ENCODE measurements at regions not wholly inside any gene's neighbourhood (a gene's known extent, or its start where the extent isn't known, plus 50 kb on each side); places are given as distances from the start of the nearest gene placed in this dataset.
"Not testable (repeated sequence)": the region's sequence is repeated elsewhere in the genome, so short reads cannot be mapped to it uniquely, and the experiment has no call there.

DNA sequence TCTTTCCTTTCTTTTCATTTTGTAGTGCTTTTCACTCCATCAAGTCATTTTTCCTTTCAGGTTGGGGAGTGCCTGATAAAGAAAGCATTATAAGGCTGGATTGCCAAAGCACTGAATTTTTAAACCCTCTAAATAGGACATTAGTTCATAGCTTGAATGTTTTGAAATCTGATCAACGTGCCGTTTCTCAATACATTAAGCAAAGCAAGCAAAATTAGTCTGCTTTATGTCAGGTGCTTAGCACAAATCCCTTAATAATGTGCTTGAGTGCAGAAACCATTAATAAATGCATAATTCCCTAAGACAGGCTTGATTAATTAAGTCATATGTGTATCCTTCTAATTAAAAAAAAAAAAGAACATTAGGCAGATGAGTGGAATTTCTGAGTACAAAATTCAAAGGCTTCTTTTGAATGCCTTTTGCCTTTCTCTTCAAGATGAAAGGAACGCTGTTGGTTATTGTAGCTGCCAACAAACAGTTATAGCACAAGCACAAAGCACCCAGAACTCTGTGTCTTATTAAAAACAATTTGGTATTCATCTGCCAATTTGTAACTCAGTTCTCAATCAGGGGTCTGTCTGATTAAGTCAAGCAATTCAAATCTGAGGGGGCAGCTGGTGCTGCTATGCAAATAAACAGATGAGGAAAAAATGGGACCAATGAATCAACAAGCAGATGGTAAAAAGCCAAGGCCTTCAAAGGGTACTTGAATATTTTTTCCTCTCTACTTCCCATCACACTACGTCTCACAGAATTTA lies 233.7 kb downstream of the TLE1 start:
- no peaks in the 10 kb centered on the region for H3K36me3 ChIP-seq (ENCODE audit: insufficient read depth, low read length)
- H3K4me3 ChIP-seq (ENCODE audit: low read length) = no peak overlapping the region
- H3K9me3 ChIP-seq (ENCODE audit: low read length) = no peaks in the 10 kb centered on the region
- H3K27me3 ChIP-seq (ENCODE audit: insufficient read depth, low read length) = no peaks in the 10 kb centered on the region
- H3K4me1 ChIP-seq (ENCODE audit: insufficient read depth, low read length) = peaks cover 16% of the 10 kb centered on the region
- H2AFZ ChIP-seq (ENCODE audit: low read depth, low read length) = no peak overlapping the region

DNA sequence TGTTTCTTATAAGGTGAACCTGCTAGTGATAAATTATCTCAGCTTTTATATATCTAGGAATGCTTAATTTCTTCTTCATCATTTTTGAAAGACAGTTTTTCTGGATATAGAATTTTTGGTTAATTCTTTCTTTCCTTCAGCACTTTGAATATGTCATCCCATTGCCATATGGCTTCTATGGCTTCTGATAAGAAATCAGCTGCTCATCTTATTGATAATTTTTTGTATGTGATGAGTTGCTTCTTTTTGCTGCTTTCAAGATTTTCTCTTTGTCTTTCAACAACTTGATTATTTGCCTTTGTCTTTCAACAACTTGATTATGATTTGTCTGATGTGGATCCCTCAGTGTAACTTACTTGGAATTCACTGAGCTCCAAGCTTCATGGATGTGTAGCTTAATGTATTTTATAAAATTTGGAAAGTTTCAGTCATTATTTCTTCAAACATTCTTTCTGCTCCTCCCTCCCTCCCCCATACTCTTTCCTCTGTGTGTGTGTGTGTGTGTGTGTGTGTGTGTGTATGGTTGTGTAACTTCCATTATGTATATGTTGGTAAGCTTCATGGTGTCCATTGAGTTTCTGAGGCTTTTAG lies 243.9 kb downstream of the TLE1 start:
- no peaks in the 10 kb centered on the region for H3K36me3 ChIP-seq (ENCODE audit: insufficient read depth, low read length)
- H3K4me1 ChIP-seq (ENCODE audit: insufficient read depth, low read length) = no peaks in the 10 kb centered on the region
- peaks cover 2% of the 10 kb centered on the region for H3K9me3 ChIP-seq (ENCODE audit: low read length)
- H3K27me3 ChIP-seq (ENCODE audit: insufficient read depth, low read length) = no peaks in the 10 kb centered on the region
- no peak overlapping the region for H3K4me3 ChIP-seq (ENCODE audit: low read length)
- H2AFZ ChIP-seq (ENCODE audit: low read depth, low read length) = no peak overlapping the region

DNA sequence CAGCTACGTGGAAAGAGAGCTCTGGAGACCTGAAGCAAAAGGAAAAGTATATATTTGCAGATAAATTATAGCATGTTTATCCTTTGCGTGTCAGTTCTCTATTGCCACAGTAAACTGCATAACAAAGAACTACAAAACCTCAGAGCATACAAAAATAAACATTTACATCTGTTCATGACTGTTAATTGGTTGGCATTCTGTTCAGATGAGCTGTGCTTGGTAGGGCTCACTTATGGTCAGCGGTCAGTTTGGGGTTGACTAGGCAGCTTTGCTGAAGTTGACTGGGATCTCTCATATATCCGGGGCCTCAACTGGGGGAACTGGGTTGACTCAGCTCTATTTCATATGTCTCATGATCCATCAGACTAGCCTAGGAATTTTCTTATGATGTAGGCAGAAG lies 257.7 kb downstream of the TLE1 start:
- Histone ChIP-seq H3K9me3 (ENCODE audit: low read length) (peaks cover 3% of the 10 kb centered on the region), H3K27me3 (ENCODE audit: insufficient read depth, low read length) (no peaks in the 10 kb centered on the region), H3K36me3 (ENCODE audit: insufficient read depth, low read length) (no peaks in the 10 kb centered on the region), H3K4me3 (ENCODE audit: low read length) (no peak overlapping the region), H3K4me1 (ENCODE audit: insufficient read depth, low read length) (no peaks in the 10 kb centered on the region), H2AFZ (ENCODE audit: low read depth, low read length) (no peak overlapping the region)

DNA sequence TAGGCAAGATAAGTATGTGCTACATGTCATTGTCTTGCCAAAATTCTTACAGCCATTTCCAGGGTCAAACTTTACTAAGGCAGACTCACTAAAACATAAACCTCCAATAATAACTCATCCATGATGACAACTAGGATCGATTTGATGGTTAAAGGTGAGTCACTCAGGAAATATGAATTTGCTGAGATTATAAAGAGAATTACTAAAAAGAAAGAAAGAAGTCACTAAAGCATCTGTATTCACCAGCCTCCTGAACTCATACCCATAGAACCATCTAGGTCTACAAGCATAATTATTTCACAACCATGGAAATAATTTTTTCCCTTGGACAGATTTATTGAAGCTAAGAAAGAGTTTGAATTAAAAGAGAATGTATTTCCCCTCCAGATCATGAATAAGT lies 258.6 kb downstream of the TLE1 start:
- Histone ChIP-seq H3K9me3 (ENCODE audit: low read length) (peaks cover 3% of the 10 kb centered on the region), H3K4me3 (ENCODE audit: low read length) (no peak overlapping the region), H3K27me3 (ENCODE audit: insufficient read depth, low read length) (no peaks in the 10 kb centered on the region), H3K36me3 (ENCODE audit: insufficient read depth, low read length) (no peaks in the 10 kb centered on the region), H3K4me1 (ENCODE audit: insufficient read depth, low read length) (no peaks in the 10 kb centered on the region), H2AFZ (ENCODE audit: low read depth, low read length) (no peak overlapping the region)

DNA sequence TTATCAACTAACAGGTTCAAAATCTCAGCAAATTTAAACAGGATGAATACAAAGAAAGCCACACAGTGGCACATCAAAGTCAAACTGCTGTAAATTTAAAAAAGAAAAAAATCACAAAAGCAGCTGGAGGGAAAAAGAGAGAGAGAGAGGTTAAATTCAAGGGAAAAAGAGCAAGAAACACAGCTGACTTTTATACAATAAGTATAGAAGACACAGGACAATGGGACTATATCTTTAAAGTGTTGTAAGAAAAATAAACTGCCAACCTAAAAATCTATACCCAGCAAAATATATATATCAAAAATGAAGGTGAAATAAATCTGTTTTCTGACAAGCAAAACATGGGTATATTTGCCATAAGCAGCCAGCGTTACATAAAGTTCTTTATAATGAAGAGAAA lies 261.5 kb downstream of the TLE1 start:
- Histone ChIP-seq H3K9me3 (ENCODE audit: low read length) (peaks cover 3% of the 10 kb centered on the region), H3K4me3 (ENCODE audit: low read length) (no peak overlapping the region), H3K27me3 (ENCODE audit: insufficient read depth, low read length) (no peaks in the 10 kb centered on the region), H3K36me3 (ENCODE audit: insufficient read depth, low read length) (no peaks in the 10 kb centered on the region), H2AFZ (ENCODE audit: low read depth, low read length) (no peak overlapping the region), H3K4me1 (ENCODE audit: insufficient read depth, low read length) (no peaks in the 10 kb centered on the region)

DNA sequence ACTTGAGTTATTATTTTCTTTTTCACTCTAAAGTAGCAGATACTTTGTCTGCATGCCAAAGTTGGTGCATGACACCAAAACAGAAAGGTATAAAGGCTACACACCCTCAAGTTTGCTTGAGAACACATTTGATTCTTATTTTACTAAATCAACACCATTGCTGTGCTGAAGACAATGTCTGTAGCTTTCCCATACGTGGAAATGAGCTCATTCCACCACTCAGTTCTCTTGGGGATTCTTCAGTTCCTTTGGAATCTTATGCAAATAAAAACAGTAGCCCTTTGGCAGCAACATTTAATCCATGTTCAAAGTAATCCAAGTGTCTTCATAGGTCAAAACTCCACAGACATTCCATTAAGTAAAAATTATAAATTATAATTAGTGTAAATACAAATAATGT lies 264.9 kb downstream of the TLE1 start:
- peaks cover 3% of the 10 kb centered on the region for H3K9me3 ChIP-seq (ENCODE audit: low read length)
- H2AFZ ChIP-seq (ENCODE audit: low read depth, low read length) = no peak overlapping the region
- no peaks in the 10 kb centered on the region for H3K36me3 ChIP-seq (ENCODE audit: insufficient read depth, low read length)
- H3K27me3 ChIP-seq (ENCODE audit: insufficient read depth, low read length) = no peaks in the 10 kb centered on the region
- H3K4me3 ChIP-seq (ENCODE audit: low read length) = no peak overlapping the region
- H3K4me1 ChIP-seq (ENCODE audit: insufficient read depth, low read length) = no peaks in the 10 kb centered on the region

DNA sequence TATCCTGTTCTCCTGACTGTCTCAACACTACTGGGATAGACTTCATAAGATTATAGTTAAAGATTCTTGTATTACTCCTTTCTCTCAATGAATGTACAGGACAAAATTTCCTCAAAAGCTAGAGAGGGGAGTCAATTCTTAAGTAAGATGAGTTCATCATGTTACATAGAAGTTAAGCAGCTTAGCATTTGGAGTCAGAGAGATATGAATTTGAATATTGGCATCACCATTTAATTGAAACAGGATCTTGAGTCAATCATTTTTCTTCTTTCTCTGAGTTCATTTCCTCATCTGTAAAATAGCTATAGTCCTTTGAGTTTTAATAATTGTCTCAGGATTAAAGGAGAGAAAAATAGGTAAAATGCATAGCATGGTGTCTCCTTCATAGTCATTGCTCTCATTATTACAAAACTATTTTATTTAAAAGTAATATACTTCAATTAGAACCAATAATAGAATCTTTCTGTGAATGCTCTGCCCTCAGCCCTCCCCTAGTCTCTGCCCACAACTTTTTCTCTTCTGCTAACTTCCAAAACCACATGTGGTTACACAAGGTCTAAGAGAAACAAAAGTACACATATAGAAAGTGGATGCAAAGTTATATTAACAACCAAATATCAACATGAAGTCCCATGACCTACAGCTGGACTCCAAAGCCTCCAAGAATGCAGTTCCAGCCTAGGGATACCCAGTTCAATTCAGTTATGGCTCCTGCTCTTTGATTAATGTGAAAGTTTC lies 265.6 kb downstream of the TLE1 start:
- no peaks in the 10 kb centered on the region for H3K27me3 ChIP-seq (ENCODE audit: insufficient read depth, low read length)
- no peaks in the 10 kb centered on the region for H3K36me3 ChIP-seq (ENCODE audit: insufficient read depth, low read length)
- no peak overlapping the region for H2AFZ ChIP-seq (ENCODE audit: low read depth, low read length)
- no peak overlapping the region for H3K4me3 ChIP-seq (ENCODE audit: low read length)
- H3K4me1 ChIP-seq (ENCODE audit: insufficient read depth, low read length) = no peaks in the 10 kb centered on the region
- H3K9me3 ChIP-seq (ENCODE audit: low read length) = peaks cover 3% of the 10 kb centered on the region

DNA sequence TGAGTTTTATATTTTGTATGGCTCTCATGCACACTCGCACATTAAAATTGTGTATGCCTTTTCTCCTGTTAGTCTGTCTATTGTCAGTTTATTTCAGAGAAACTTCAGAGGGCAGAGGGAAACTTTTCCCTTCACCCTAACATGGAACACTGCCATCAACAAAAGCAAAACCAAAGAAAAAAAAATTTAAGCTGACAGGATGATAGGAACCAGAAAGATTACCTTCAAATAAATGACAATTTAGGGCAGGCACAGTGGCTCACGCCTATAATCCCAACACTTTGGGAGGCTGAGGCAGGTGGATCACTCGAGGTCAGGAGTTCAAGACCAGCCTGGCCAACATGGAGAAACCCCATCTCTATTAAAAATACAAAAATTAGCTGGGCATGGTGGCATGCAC lies 268.3 kb downstream of the TLE1 start:
- H3K4me1 ChIP-seq (ENCODE audit: insufficient read depth, low read length); H3K9me3 ChIP-seq (ENCODE audit: low read length); H3K36me3 ChIP-seq (ENCODE audit: insufficient read depth, low read length); H3K4me3 ChIP-seq (ENCODE audit: low read length); H2AFZ ChIP-seq (ENCODE audit: low read depth, low read length); H3K27me3 ChIP-seq (ENCODE audit: insufficient read depth, low read length): not testable (repeated sequence)

DNA sequence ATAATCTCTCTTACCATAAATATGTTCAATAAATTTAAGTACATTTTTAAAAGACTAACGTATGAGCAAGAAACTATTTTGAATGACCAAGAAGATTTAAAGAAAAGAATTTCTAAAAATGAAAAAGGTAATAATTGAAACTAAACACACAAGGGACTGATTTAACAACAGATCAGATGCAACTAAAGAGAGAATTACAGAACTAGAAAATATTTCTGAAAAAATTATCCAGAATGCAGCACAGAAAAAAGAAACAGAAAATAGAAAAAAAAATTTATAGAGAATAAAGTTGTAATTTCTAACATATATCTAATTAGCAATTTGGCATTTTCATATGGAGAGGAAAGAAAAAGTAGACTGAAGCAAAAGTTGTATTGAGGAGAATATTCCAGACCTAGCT lies 269.3 kb downstream of the TLE1 start:
- Histone ChIP-seq H2AFZ (ENCODE audit: low read depth, low read length) (no peak overlapping the region), H3K4me3 (ENCODE audit: low read length) (no peak overlapping the region), H3K9me3 (ENCODE audit: low read length) (no peaks in the 10 kb centered on the region), H3K4me1 (ENCODE audit: insufficient read depth, low read length) (no peaks in the 10 kb centered on the region), H3K27me3 (ENCODE audit: insufficient read depth, low read length) (no peaks in the 10 kb centered on the region), H3K36me3 (ENCODE audit: insufficient read depth, low read length) (no peaks in the 10 kb centered on the region)

DNA sequence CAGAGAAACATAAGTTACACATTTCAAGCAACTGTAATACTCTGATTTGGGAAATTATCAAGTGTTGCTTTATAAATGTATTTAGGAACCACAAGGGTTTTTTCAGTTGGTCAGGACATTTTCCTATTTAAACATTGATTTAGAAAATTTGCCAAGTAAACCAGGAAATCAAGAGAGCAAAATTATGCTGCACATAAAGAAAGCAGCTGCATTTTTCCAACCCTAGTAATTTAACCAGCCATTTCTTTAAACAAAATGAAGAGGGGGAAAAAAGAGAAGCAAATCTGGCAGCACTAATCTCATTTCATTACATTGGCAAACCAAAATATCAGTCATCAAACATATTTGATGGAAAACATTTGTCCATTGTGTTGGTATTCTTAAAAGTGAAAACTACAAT lies 271.4 kb downstream of the TLE1 start:
- no peak overlapping the region for H2AFZ ChIP-seq (ENCODE audit: low read depth, low read length)
- H3K27me3 ChIP-seq (ENCODE audit: insufficient read depth, low read length) = no peaks in the 10 kb centered on the region
- no peaks in the 10 kb centered on the region for H3K36me3 ChIP-seq (ENCODE audit: insufficient read depth, low read length)
- H3K4me1 ChIP-seq (ENCODE audit: insufficient read depth, low read length) = no peaks in the 10 kb centered on the region
- no peaks in the 10 kb centered on the region for H3K9me3 ChIP-seq (ENCODE audit: low read length)
- H3K4me3 ChIP-seq (ENCODE audit: low read length) = no peak overlapping the region

DNA sequence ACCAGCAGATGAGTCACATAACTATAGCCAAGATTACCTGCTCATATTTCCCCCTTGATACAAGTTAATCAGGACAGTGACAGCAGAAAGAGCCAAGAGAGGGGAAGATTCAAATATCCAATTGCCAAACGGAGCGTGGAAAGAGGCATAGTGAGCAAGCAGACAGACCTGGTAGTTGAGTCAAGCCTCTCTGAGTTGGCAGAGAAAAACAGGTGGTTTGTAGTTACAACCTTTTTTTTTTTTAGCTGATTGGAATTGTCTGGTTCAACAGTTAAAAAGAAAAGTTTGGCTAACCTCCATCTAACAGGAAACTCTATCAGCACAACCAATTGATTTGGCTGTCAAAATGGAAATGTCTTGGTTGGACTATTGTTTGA lies 272.1 kb downstream of the TLE1 start:
- no peak overlapping the region for H2AFZ ChIP-seq (ENCODE audit: low read depth, low read length)

DNA sequence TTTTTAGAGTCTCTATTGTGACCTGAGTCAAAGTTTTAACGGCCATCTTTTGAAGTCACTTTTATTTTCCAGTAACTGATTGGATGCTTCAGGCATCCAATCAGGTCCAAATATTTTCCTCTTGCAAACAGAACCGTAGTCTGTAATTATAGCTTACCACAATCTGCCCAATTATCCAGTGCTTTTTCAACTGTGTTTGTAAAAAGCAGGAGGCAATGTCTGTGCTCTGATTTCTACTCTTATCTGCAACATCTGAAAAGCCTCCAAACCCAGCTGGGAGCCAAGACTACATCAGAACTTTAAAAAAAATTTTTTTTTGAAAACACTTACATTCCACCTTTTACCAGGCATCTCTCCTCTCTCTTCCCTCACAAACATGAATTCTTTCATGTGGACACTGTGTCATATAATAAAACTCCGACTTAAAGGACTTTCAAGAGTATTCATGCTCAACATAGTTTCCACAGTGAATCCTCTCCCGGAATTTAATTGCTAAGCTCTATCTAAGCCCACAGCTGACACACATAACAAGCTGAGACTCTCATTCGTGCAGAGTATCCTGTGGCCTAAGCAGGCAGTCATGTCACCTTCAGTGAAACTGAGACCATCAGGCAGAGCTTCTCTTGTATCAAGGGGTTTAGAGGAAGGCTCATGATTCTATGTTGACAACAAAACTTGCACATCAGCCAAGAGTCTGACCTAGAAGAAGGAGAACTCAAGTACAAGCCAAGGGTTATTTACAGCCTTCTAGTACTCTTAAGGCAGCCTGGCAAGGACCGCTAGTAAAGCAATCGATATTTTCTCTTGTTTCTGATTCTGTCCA lies 272.7 kb downstream of the TLE1 start:
- no peak overlapping the region for H2AFZ ChIP-seq (ENCODE audit: low read depth, low read length)
- no peaks in the 10 kb centered on the region for H3K9me3 ChIP-seq (ENCODE audit: low read length)
- no peaks in the 10 kb centered on the region for H3K27me3 ChIP-seq (ENCODE audit: insufficient read depth, low read length)
- no peak overlapping the region for H3K4me3 ChIP-seq (ENCODE audit: low read length)
- H3K36me3 ChIP-seq (ENCODE audit: insufficient read depth, low read length) = no peaks in the 10 kb centered on the region
- H3K4me1 ChIP-seq (ENCODE audit: insufficient read depth, low read length) = no peaks in the 10 kb centered on the region

More for the DNA sequence above, 272.1 kb downstream of the TLE1 start:
- Histone ChIP-seq H3K27me3 (ENCODE audit: insufficient read depth, low read length) (no peaks in the 10 kb centered on the region), H3K4me3 (ENCODE audit: low read length) (no peak overlapping the region), H3K9me3 (ENCODE audit: low read length) (no peaks in the 10 kb centered on the region), H3K36me3 (ENCODE audit: insufficient read depth, low read length) (no peaks in the 10 kb centered on the region), H3K4me1 (ENCODE audit: insufficient read depth, low read length) (no peaks in the 10 kb centered on the region)

DNA sequence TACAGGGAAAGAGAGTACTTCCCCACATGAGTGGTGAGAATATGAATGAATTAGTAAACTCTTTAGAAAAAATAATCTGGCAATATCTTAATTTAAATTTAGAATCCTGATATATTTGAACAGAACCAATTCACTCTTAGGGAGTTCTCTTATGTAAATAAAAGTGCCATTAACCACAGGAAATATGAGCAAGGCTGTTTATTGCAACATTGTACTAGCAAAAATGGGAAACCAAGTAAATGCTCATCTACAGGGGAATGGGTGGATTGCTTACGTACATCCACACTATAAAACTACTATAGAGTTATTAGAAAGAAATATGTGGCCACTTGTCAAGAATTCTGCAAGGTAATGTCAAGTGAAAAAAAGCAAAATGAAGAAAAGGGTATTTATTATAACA lies 274.5 kb downstream of the TLE1 start:
- Histone ChIP-seq H3K27me3 (ENCODE audit: insufficient read depth, low read length) (no peaks in the 10 kb centered on the region), H3K9me3 (ENCODE audit: low read length) (no peaks in the 10 kb centered on the region), H3K36me3 (ENCODE audit: insufficient read depth, low read length) (no peaks in the 10 kb centered on the region), H2AFZ (ENCODE audit: low read depth, low read length) (no peak overlapping the region), H3K4me1 (ENCODE audit: insufficient read depth, low read length) (no peaks in the 10 kb centered on the region), H3K4me3 (ENCODE audit: low read length) (no peak overlapping the region)

All from neuron (in vitro differentiated cells).